HCT116 (cell line): ENCODE measurements at regions not wholly inside any gene's neighbourhood (a gene's known extent, or its start where the extent isn't known, plus 50 kb on each side); places are given as distances from the start of the nearest gene placed in this dataset.

Source experiments
- CTCF ChIP-seq, 3 experiments: fragments of 200-600 bp in 1 of 3; sonication (generic) in 1 of 3; IDR thresholded peaks in 2 of 3; conservative IDR thresholded peaks in 1 of 3; 2 replicates each; pipeline ENCODE4 v1.5.1; 2012 to 2017; ENCODE audit warnings: low read depth in 2 of 3, low read length in 2 of 3, antibody characterized with exemption in 1 of 3, borderline replicate concordance in 1 of 3, control low read depth in 1 of 3, mild to moderate bottlenecking in 1 of 3, mixed read lengths in 1 of 3, mixed run types in 1 of 3, moderate library complexity in 1 of 3; ENCODE audit not compliant: insufficient read depth in 1 of 3
- EZH2phosphoT487 ChIP-seq: fragments of 200-600 bp; IDR thresholded peaks from 2 replicates; pipeline ENCODE4 v1.6.1; 2018; ENCODE audit warnings: antibody characterized with exemption, borderline replicate concordance
- POLR2A ChIP-seq: IDR thresholded peaks from 2 replicates; pipeline ENCODE4 v1.7.0; 2011; ENCODE audit warnings: borderline replicate concordance; ENCODE audit not compliant: insufficient read depth, insufficient read length; ENCODE audit errors: extremely low read depth

- TF ChIP-seq CTCF (IDR thresholded peaks at IDR 0.05 in 2 of 3, conservative IDR thresholded peaks at IDR 0.05 in 1 of 3; ENCODE audit: borderline replicate concordance in 1 of 3, insufficient read depth in 1 of 3, low read depth in 2 of 3, low read length in 2 of 3), result no peak
- TF ChIP-seq POLR2A, result no peak
- no peak for TF ChIP-seq EZH2phosphoT487
Observed at GRCh38 chrX:121356139-121356849, 308.9 kb downstream of the GLUD2 start.
